DND-41 (cell line): ENCODE measurements at regions not wholly inside any gene's neighbourhood (a gene's known extent, or its start where the extent isn't known, plus 50 kb on each side); places are given as distances from the start of the nearest gene placed in this dataset.

Source experiments
- CTCF ChIP-seq: IDR thresholded peaks from 2 replicates; pipeline ENCODE4 v1.5.1; 2012; ENCODE audit warnings: borderline replicate concordance, low read length, moderate library complexity, mild to moderate bottlenecking; ENCODE audit not compliant: poor library complexity, severe bottlenecking; ENCODE audit errors: extremely low read depth
- EZH2 ChIP-seq: IDR thresholded peaks from 3 replicates; pipeline ENCODE4 v1.6.1; 2012; ENCODE audit warnings: borderline replicate concordance, low read depth, mild to moderate bottlenecking, moderate library complexity, low read length, inconsistent platforms; ENCODE audit not compliant: severe bottlenecking

DNA sequence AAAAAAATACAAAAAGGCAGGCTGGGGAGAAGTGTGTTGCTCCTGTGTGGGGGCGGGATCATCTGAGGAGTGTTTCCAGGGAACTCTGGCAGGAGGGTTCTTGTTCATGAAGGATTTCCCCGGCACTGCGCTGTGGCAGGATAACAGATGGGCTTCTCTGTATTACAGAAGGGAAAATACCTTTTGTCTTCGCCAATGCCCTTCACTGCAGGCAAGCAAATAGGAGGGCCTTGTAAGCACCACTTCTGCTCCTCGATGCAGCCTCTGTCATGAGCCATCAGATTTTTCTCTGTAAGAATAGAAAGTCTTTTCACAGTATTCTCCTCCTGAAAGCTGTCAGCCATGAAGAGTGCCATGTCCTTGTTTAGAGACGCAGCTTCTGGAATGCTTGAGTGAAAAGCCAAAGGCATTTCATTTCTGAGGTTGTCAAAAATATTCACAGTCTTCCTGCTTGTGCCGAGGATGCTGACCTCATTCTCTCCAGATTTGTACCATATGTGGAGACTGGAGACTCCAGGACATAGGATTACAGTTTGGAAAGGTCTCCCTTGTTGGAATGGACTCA, 294.0 kb downstream of the YTHDC2 start:
- TF ChIP-seq CTCF (no peak), EZH2 (no peak)
